H1 (cell line): ENCODE measurements at regions not wholly inside any gene's neighbourhood (a gene's known extent, or its start where the extent isn't known, plus 50 kb on each side); places are given as distances from the start of the nearest gene placed in this dataset.

Experiments used
- CTCF ChIA-PET: fragments of 300-600 bp; sonication (Branson Sonifier 250); formaldehyde crosslinking; loops from one replicate; lab custom pipeline; 2021; ENCODE audit not compliant: partially characterized antibody; lab: Charles Lee
- POLR2A ChIA-PET: fragments of 300-600 bp; sonication (Branson Sonifier 250); formaldehyde crosslinking; loops from one replicate; lab custom pipeline; 2021; ENCODE audit warnings: inconsistent platforms; ENCODE audit not compliant: partially characterized antibody; lab: Charles Lee
- DNase-seq, 2 experiments: peaks; one replicate each; pipeline versions ENCODE4 v3.0.0 to v3.0.0-alpha.2; 2010 to 2022; ENCODE audit warnings: low spot score in 2 of 2, low read depth in 1 of 2, mixed read lengths in 1 of 2
- FAIRE-seq: peaks from 2 replicates; lab custom pipeline; 2011; peaks lifted over from hg19 to GRCh38; lab: Jason Lieb, UNC
- H2AFZ ChIP-seq: 2 replicates; pipeline ENCODE4 v1.8.1; 2012; ENCODE audit warnings: low read length, inconsistent platforms
- H2AK5ac ChIP-seq: 2 replicates; pipeline ENCODE4 v1.6.1; 2013; ENCODE audit warnings: low read depth, low read length
- H2BK120ac ChIP-seq: replicated peaks from 2 replicates; pipeline ENCODE3; 2013; ENCODE audit warnings: low read depth, low read length, inconsistent platforms
- H2BK12ac ChIP-seq: 2 replicates; pipeline ENCODE4 v1.6.1; 2013; ENCODE audit warnings: low read depth, low read length
- H2BK15ac ChIP-seq: 2 replicates; pipeline ENCODE4 v1.6.1; 2013; ENCODE audit warnings: low read length
- H2BK20ac ChIP-seq: 2 replicates; pipeline ENCODE4 v1.6.1; 2013; ENCODE audit warnings: low read length
- H2BK5ac ChIP-seq: 2 replicates; pipeline ENCODE4 v1.6.1; 2013; ENCODE audit warnings: low read depth, low read length
- H3K14ac ChIP-seq: 2 replicates; pipeline ENCODE4 v1.6.1; 2013; ENCODE audit warnings: inconsistent platforms; ENCODE audit not compliant: insufficient read length
- H3K18ac ChIP-seq: 2 replicates; pipeline ENCODE4 v1.6.1; 2013; ENCODE audit warnings: low read length; ENCODE audit errors: extremely low read depth
- H3K23ac ChIP-seq: 2 replicates; pipeline ENCODE4 v1.6.1; 2013; ENCODE audit warnings: inconsistent platforms; ENCODE audit not compliant: insufficient read length
- H3K23me2 ChIP-seq: 2 replicates; pipeline ENCODE4 v1.6.1; 2013; ENCODE audit warnings: low read depth, low read length
- H3K27ac ChIP-seq: 2 replicates; pipeline ENCODE4 v1.6.1; 2011; ENCODE audit warnings: low read depth, low read length, inconsistent platforms
- H3K27me3 ChIP-seq, 4 experiments: replicated peaks in 1 of 4; 1 replicate in 1 of 4; 2 replicates in 3 of 4; pipeline versions ENCODE4 v1.6.1 to v1.8.1; 2011 to 2013; ENCODE audit warnings: low read length in 3 of 4, mild to moderate bottlenecking in 3 of 4, inconsistent platforms in 2 of 4, mixed read lengths in 2 of 4, moderate library complexity in 1 of 4; ENCODE audit not compliant: control insufficient read depth in 3 of 4, insufficient read depth in 3 of 4; ENCODE audit errors: extremely low read depth in 1 of 4
- H3K36me3 ChIP-seq, 4 experiments: 2 replicates each; pipeline versions ENCODE4 v1.6.1 to v1.8.1; 2011 to 2013; ENCODE audit warnings: mild to moderate bottlenecking in 4 of 4, low read length in 3 of 4, moderate library complexity in 2 of 4, control low read depth in 1 of 4, inconsistent platforms in 1 of 4; ENCODE audit not compliant: insufficient read depth in 4 of 4, control insufficient read depth in 2 of 4
- H3K4ac ChIP-seq: replicated peaks from 2 replicates; pipeline ENCODE3; 2013; ENCODE audit warnings: low read length, low read depth, mixed read lengths, inconsistent platforms; ENCODE audit not compliant: insufficient read length
- H3K4me1 ChIP-seq, 4 experiments: replicated peaks in 1 of 4; 1 replicate in 1 of 4; 2 replicates in 3 of 4; pipeline versions ENCODE4 v1.6.1 to v1.8.1; 2011 to 2013; ENCODE audit warnings: low read length in 3 of 4, inconsistent platforms in 2 of 4, mixed read lengths in 1 of 4; ENCODE audit not compliant: insufficient read depth in 4 of 4, control insufficient read depth in 3 of 4
- H3K4me2 ChIP-seq, 2 experiments: 2 replicates each; pipeline versions ENCODE4 v1.6.1 to v1.8.1; 2011 to 2013; ENCODE audit warnings: low read depth in 2 of 2, low read length in 2 of 2, control low read depth in 1 of 2, inconsistent platforms in 1 of 2, mild to moderate bottlenecking in 1 of 2; ENCODE audit not compliant: insufficient read depth in 1 of 2
- H3K4me3 ChIP-seq, 4 experiments: fragments of 200-600, 300-600 bp in 1 of 4; sonication (generic), shearing (Covaris generic), sonication (Bioruptor Twin) in 1 of 4; 2 replicates each; pipeline versions ENCODE4 v1.5.1 to v1.8.1; 2011 to 2016; ENCODE audit warnings: low read length in 4 of 4, low read depth in 3 of 4, control low read depth in 2 of 4, inconsistent platforms in 2 of 4, mild to moderate bottlenecking in 2 of 4, mixed read lengths in 1 of 4, moderate library complexity in 1 of 4; ENCODE audit not compliant: insufficient read depth in 2 of 4; ENCODE audit errors: extremely low read depth in 1 of 4
- H3K56ac ChIP-seq: replicated peaks from 2 replicates; pipeline ENCODE3; 2013; ENCODE audit warnings: low read depth, mild to moderate bottlenecking, mixed read lengths, low read length, inconsistent platforms; ENCODE audit not compliant: insufficient read length
- H3K79me1 ChIP-seq: 2 replicates; pipeline ENCODE4 v1.6.1; 2013; ENCODE audit warnings: low read depth, low read length, control low read depth
- H3K79me2 ChIP-seq, 2 experiments: 2 replicates each; pipeline versions ENCODE4 v1.6.1 to v1.8.1; 2012 to 2013; ENCODE audit warnings: low read length in 2 of 2, mild to moderate bottlenecking in 2 of 2, inconsistent platforms in 1 of 2; ENCODE audit not compliant: insufficient read depth in 2 of 2, control insufficient read depth in 1 of 2
- H3K9ac ChIP-seq, 4 experiments: replicated peaks in 1 of 4; 1 replicate in 1 of 4; 2 replicates in 3 of 4; pipeline versions ENCODE4 v1.6.1 to v1.8.1; 2011 to 2013; ENCODE audit warnings: low read depth in 3 of 4, low read length in 3 of 4, control low read depth in 2 of 4, mild to moderate bottlenecking in 2 of 4, moderate library complexity in 2 of 4, inconsistent platforms in 1 of 4; ENCODE audit errors: extremely low read depth in 1 of 4
- H3K9me3 ChIP-seq, 2 experiments: 2 replicates each; pipeline versions ENCODE4 v1.6.1 to v1.8.1; 2012 to 2013; ENCODE audit warnings: mild to moderate bottlenecking in 2 of 2, moderate library complexity in 2 of 2, control low read depth in 1 of 2, inconsistent platforms in 1 of 2, low read depth in 1 of 2, low read length in 1 of 2, mixed read lengths in 1 of 2; ENCODE audit not compliant: insufficient read depth in 2 of 2
- H4K20me1 ChIP-seq, 2 experiments: replicated peaks in 1 of 2; 2 replicates each; pipeline versions ENCODE3 to v1.8.1; 2011 to 2013; ENCODE audit warnings: inconsistent platforms in 2 of 2, low read length in 2 of 2, mild to moderate bottlenecking in 1 of 2; ENCODE audit not compliant: insufficient read depth in 2 of 2, control insufficient read depth in 1 of 2
- H4K5ac ChIP-seq: 2 replicates; pipeline ENCODE4 v1.6.1; 2013; ENCODE audit warnings: low read length, low read depth, mixed read lengths, inconsistent platforms; ENCODE audit not compliant: insufficient read length
- H4K8ac ChIP-seq: 2 replicates; pipeline ENCODE4 v1.8.0; 2013; ENCODE audit warnings: mild to moderate bottlenecking, moderate library complexity, low read length, inconsistent platforms; ENCODE audit not compliant: insufficient read depth; ENCODE audit errors: extremely low read depth
- H4K91ac ChIP-seq: replicated peaks from 2 replicates; pipeline ENCODE3; 2013; ENCODE audit warnings: low read length, mixed read lengths, inconsistent platforms; ENCODE audit not compliant: insufficient read length
- CBX8 ChIP-seq: fragments of 300-800, 300-1000 bp; sonication (generic); IDR thresholded peaks from 2 replicates; pipeline ENCODE4 v1.7.1; 2016; ENCODE audit warnings: low read depth, low read length, borderline replicate concordance
- CHD1 ChIP-seq: IDR thresholded peaks from 2 replicates; pipeline ENCODE4 v1.6.1; 2012; ENCODE audit warnings: low read depth, low read length, improper control_type of control experiment
- KDM1A ChIP-seq: fragments of 200-600, 300-600 bp; sonication (generic); IDR thresholded peaks from 2 replicates; pipeline ENCODE4 v1.7.1; 2016; ENCODE audit warnings: mild to moderate bottlenecking, low read length, borderline replicate concordance
- MAX ChIP-seq: IDR thresholded peaks from 2 replicates; pipeline ENCODE4 v1.6.1; 2012; ENCODE audit warnings: inconsistent platforms
- NANOG ChIP-seq: IDR thresholded peaks from 2 replicates; pipeline ENCODE4 v1.6.1; 2011; ENCODE audit warnings: low read length, low read depth, mild to moderate bottlenecking, inconsistent platforms; ENCODE audit not compliant: insufficient read depth, poor library complexity, severe bottlenecking
- NRF1 ChIP-seq: IDR thresholded peaks from 2 replicates; pipeline ENCODE4 v1.6.1; 2011; ENCODE audit warnings: mild to moderate bottlenecking, low read depth, low read length, improper control_type of control experiment
- RNF2 ChIP-seq: fragments of 200-900, 300-1000 bp; sonication (generic); IDR thresholded peaks from 2 replicates; pipeline ENCODE4 v1.7.1; 2016; ENCODE audit warnings: borderline replicate concordance, low read depth, mild to moderate bottlenecking, antibody characterized with exemption, low read length; ENCODE audit not compliant: poor library complexity, severe bottlenecking; ENCODE audit errors: missing control alignments
- SRF ChIP-seq: IDR thresholded peaks from 2 replicates; pipeline ENCODE4 v1.6.1; 2011; ENCODE audit warnings: mild to moderate bottlenecking, low read depth, low read length, moderate library complexity
- SUZ12 ChIP-seq: fragments of 200-600 bp; sonication (generic); IDR thresholded peaks from 2 replicates; pipeline ENCODE4 v1.6.1; 2012; ENCODE audit warnings: mild to moderate bottlenecking, inconsistent platforms, low read length, moderate library complexity, mixed read lengths
- TAF7 ChIP-seq: optimal IDR thresholded peaks from 2 replicates; pipeline ENCODE3; 2011; ENCODE audit warnings: low read depth, mild to moderate bottlenecking, inconsistent platforms, low read length, moderate library complexity, borderline replicate concordance
- WGBS, 2 experiments: shearing (Covaris generic) in 1 of 2; methylation state at CpG; one replicate each; pipeline versions ENCODE4 v1.1.6 to v1.1.7; 2013 to 2015; ENCODE audit warnings: low lambda C conversion rate in 2 of 2, mixed read lengths in 2 of 2, inconsistent platforms in 1 of 2, low coverage in 1 of 2, missing lambda C conversion rate in 1 of 2; ENCODE audit not compliant: insufficient replicate concordance in 2 of 2, insufficient coverage in 1 of 2, insufficient read length in 1 of 2; ENCODE audit errors: extremely low coverage in 1 of 2, missing lambda C conversion rate in 1 of 2; 5-methylcytosine and 5-hydroxymethylcytosine counted together

- WGBS, 2 experiments = 65% methylated on average over 2 of the region's 2 CpGs; no CpG with 5 or more reads in 1 of the 2 experiments
- Histone ChIP-seq H3K23ac (no peak overlapping the region), H3K9me3 (no peaks in the 10 kb centered on the region), H3K27ac (no peak overlapping the region), H2AK5ac (no peak overlapping the region), H3K56ac (no peak overlapping the region), H3K79me1 (no peaks in the 10 kb centered on the region), H3K9ac (no peak overlapping the region), H2BK12ac (no peak overlapping the region), H3K36me3 (no peaks in the 10 kb centered on the region), H3K4me3 (no peak overlapping the region), H3K4me1 (no peaks in the 10 kb centered on the region), H2BK120ac (no peak overlapping the region), H3K4ac (no peak overlapping the region), H2BK15ac (no peak overlapping the region), H2BK20ac (no peak overlapping the region), H4K91ac (no peak overlapping the region), H2AFZ (no peak overlapping the region), H4K20me1 (no peaks in the 10 kb centered on the region), H4K5ac (no peak overlapping the region), H3K79me2 (no peaks in the 10 kb centered on the region), H2BK5ac (no peak overlapping the region), H4K8ac (no peak overlapping the region), H3K4me2 (no peak overlapping the region), H3K14ac (no peak overlapping the region), H3K18ac (no peak overlapping the region), H3K27me3 (no peaks in the 10 kb centered on the region), H3K23me2 (no peaks in the 10 kb centered on the region)
- FAIRE-seq = no peak
- TF ChIP-seq MAX = no peak
- no peak for TF ChIP-seq NRF1
- no peak for TF ChIP-seq TAF7
- TF ChIP-seq NANOG = no peak
- no peak for TF ChIP-seq CHD1
- no peak for TF ChIP-seq SRF
- TF ChIP-seq KDM1A = no peak
- TF ChIP-seq SUZ12 = no peak
- no peak for TF ChIP-seq CBX8
- no peak for TF ChIP-seq RNF2
- POLR2A ChIA-PET = no interaction called here
- no peak for DNase-seq
- CTCF ChIA-PET = no interaction called here
Observed at GRCh38 chrX:45696736-45697135, 496.1 kb upstream of the DIPK2B start.
